ENCODE measurements at regions not wholly inside any gene's neighbourhood (a gene's known extent, or its start where the extent isn't known, plus 50 kb on each side); places are given as distances from the start of the nearest gene placed in this dataset.

GRCh38 chr13:61156753-61157152 is 258.9 kb downstream of the PCDH20 start:
- TF ChIP-seq CTCF (IDR thresholded peaks at IDR 0.05) (no peak), POLR2A (IDR thresholded peaks at IDR 0.05) (no peak)

Data from tibial nerve (tissue), 3 donors.